DMS153 (cell line): ENCODE measurements at regions not wholly inside any gene's neighbourhood (a gene's known extent, or its start where the extent isn't known, plus 50 kb on each side); places are given as distances from the start of the nearest gene placed in this dataset.

Source experiments
- DNase-seq: peaks from one replicate; lab custom pipeline; 2025; lab: John Stamatoyannopoulos, UW

DNA sequence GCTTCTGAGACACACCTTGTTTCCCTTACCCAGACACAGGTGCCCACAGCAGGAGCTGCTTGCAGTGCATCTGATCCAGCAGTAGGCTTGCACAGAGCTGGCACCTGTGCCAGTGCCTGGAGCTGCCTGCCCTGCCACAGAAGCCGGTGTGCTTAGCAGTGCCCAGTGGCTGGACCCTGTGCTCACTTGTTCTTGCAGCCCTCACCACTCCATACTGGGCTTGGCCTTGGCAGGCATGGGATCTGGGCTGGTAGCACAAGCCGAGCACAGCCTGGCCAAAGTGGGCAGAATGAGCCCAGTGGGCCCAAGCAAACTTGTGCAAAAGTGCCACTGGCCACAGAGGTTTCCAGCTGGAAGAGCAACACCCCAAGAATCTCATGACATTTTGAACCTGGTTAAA, 1950.4 kb downstream of the SUCLG1 start:
- no peak for DNase-seq

DNA sequence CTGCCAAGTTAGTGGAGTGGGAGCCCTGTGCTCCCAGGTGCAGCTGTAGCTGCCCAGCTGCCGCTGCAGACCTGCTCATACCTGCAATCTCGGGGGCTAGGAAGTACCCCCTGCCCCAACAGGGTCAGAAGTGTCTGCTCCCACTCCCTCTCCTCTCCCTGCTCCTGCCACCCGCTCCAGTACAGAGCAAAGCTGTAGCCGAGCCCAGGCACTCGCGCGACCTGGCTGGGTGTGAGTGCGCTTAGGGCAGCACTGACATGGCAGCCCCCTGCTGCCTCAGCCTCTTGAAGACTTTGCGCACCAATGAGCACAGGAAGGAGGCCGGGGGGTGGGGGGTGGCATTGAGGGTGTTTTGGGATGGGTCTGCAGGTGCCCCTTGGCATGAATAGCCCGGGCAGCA, 1951.4 kb downstream of the SUCLG1 start:
- no peak for DNase-seq

DNA sequence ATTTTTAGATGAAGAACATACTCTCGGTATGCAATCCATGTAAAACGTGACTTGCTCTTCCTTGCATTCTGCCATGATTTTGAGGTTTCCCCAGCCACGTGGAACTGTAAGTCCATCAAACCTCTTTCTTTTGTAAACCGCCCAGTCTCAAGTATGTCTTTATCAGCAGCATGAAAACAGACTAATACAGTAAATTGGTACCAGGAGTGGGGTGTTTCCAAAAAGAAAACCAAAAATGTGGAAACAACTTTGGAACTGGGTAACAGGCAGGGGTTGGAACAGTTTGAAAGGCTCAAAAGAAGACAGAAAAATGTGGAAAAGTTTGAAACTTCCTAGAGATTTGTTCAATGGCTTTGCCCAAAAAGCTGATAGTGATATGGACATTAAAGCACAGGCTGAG, 1957.9 kb downstream of the SUCLG1 start:
- DNase-seq = no peak

DNA sequence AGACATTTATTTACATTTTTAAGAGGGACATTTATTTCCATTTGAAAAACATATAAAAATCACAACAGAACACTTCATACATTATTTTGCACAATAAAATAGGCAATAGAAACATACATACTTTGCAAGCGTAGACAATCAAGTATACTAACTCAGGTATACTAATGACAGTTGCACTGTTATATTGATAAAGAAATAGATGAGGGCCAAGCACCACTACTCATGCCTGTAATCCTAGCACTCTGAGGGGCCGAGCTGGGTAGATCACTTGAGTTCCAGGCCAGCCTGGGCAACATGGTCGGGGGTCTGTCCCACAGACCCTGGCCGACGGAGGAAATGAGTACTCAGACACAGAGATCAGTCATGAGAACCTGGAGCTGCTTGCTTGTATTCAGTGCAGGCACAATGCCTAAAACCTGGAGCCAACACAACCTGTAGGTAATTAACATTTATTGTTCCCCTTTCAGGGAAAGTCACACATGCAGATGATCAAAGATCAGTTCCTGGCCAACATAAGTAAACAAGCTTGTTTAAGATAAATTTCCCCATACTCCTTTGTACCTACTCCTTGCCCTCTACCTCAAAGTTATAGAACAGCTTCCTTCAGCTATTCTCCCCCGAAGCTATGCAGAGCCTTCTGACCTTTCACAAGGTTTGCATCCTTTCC, 1960.2 kb downstream of the SUCLG1 start:
- DNase-seq = no peak

DNA sequence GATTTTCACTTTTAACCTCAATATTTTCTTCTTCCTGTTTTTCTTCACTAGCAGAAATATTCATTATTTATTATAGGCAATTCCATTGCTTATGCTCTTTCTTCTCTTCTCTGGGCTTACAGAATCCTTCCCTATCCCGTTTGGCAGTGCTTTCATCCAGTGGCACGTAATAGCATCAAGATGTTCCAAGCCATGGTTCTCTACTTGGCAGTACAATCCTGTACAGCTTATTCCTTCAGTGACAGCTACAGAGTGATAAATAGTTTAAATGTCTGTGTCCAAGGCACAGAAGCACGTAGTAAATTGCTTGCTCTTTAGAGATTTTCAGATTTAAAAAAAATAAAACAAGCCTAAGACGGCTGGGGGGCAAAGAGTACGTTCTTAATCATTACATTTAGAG, 1964.3 kb downstream of the SUCLG1 start:
- DNase-seq = no peak

DNA sequence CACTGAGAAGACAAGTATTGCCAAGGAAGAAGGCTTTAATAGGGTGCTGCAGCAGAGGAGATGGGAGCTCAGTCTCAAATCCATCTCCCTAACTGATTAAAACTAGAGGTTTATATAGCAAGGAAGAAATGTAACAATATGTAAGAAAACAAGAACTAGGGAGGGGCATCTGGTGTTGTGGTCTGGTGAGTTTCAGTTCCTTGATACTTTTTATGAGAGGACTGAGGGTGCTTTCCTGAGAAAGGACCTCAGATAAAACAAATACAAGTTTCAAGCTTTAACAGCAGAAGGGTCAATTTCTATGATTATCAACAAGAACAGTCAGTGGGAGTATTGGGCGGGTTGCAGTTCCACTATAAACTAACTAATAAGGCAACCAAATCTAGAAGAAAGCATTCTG, 1967.5 kb downstream of the SUCLG1 start:
- no peak for DNase-seq

DNA sequence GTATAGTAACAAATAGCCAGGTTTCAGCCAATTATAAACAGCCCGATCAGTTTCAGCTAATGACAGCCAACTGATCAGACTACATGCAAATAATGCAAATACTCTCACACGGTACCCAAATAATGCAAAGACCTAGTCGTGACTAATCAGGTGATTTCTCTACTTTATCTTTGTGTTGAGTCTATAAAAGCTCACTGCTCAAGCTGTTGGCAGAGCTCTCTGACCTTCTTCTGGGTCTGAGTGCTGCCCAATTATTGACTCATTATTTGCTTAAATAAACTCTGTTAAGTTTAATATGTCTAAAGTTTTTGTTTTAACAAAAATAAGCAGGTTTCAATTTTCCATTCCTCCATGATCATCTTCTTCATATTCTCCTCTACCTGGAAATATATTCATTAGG, 1971.7 kb downstream of the SUCLG1 start:
- no peak for DNase-seq

DNA sequence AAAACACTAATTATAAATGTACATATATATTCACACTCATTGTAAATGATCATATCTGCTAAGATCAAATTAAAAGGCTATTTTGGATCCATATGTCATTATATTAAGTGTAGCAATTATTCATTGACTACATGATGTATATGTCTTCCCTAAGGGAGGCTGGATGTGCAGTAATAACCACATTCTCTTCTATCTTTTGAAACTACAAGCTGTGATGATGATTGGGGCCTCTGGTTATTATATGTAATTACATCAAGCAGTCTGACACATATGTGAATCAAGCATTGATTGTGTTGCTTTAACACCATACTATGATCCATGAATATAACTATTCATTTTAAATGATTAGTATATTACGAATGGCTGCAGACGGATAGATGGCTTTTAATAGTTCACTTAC, 1973.4 kb downstream of the SUCLG1 start:
- DNase-seq = no peak

DNA sequence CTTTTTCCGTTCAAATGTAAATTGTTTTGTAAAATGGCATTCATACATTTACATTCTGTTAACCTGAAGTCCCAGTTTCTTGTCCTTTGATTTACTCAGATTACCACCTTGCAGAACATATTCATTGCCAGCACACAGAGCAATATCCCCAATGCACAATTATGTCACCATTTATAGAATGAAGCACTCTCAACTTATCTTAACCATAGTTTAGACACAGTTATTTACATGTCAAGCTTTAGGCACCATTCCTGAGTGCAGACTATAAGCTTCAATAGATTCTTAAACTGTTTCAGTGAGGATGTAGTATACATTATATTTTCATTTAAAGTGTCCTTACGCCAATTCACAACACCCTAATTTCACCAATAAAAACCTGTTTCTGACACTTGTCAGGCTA, 1977.9 kb downstream of the SUCLG1 start:
- DNase-seq = no peak

DNA sequence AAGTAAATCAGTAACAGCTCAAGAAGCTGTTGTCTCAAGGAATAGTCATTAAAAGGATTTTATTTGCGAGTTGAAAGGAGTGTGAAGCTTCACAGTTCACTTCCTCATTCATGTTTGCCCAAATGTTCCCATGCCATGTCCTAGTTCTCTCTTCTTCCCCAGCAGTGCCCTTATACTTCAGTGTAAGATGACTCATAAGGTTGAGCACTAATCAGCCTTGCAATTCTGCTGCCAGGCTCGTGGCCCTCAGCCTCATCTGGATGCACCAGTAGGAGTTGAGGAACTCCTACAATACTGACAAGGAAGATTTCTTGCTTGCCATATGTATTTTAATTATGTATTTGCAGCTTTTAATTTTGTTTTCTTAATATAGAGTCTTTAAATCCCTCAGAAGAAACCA, 1980.4 kb downstream of the SUCLG1 start:
- no peak for DNase-seq

DNA sequence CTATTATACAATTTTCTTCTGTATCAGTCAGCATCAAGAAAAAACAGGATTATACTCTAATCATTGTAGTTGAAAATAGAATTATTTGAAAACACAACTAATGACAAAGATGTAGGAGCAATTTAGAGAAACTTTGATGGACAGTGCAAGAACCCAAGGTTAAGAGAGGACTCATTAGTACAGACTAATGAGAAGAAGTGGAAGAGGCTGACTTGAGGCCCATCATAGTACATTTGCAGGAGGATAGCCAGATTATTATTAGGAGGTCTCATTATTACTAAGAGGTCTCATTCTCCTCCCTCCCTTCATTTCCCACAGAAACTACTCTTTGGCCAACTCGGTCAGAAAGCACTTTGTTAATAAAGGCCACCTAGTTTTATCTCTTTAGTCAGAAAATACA, 1983.0 kb downstream of the SUCLG1 start:
- DNase-seq = no peak

DNA sequence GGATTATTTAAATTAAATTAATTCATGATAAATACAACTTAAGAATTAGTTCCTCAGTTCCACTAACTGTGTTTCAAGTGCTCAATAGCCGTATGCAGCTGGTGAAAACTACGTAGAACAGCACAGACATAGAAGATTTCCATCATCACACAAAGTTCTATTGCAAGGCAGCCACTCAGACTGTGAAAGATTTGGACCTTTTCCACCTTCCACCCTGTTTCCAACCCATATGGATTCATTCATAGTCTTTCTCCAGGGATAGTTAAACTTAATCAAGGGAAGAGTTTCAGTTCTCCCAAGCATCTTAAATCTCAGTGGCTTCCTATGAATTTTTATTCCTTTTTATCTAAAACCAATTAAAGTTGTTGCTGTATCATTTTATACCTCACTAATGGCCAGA, 2030.8 kb downstream of the SUCLG1 start:
- DNase-seq = no peak

DNA sequence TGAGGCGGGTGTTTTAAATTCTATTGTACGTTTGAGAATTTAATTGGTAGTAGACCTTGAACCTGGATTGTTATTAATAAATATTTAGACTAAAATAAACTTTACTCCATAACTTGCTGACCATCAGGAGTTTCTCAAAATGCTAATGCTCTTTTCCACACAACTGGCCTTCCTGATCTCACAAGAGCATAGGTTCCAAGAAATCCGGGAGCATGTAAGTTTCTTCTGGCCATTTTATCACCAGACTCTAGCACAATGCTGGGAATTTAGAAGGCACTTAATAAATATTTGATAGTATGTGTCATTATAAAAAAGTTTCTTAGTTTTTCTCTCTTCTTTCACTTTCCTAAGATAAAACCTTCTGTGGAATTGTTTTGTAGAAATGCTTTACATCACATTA, 2047.1 kb downstream of the SUCLG1 start:
- no peak for DNase-seq

DNA sequence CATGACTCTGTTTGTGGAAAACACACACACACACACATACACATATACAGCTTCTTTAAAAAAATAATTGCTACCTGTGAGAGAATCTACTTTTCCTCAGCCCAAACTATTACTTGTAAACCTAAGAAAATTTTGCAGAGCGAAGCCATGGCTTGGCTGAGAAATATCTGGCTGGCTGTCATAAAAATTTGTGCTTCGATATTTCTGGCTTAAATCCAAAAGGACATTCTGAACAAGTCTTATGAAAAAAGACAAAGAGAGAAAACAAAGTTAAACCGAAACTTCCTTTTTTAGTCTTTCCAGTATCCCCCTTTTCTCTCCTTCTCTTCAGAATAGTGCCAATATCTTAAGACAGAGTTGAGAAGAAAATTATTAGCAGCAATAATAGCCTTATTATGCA, 2048.0 kb downstream of the SUCLG1 start:
- DNase-seq = no peak

DNA sequence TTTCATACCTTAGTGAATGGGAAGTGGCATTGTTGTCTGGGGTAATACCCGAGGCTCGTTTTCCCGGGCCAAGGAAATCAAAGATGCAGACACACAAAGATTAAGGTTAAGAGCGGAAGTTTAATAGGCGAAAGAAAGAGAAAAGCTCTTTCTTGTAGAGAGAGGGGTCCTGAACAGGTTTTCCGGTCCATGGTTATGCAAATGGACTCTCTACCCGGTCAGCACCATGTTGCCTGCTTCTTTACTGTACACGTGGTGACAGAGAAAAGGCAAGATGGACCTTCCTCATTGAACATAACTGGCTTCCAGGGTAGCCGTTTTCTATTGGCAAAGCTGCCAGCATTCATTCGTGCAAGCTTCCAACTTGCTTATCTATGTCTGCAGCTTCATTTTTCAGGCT, 2063.5 kb downstream of the SUCLG1 start:
- no peak for DNase-seq

DNA sequence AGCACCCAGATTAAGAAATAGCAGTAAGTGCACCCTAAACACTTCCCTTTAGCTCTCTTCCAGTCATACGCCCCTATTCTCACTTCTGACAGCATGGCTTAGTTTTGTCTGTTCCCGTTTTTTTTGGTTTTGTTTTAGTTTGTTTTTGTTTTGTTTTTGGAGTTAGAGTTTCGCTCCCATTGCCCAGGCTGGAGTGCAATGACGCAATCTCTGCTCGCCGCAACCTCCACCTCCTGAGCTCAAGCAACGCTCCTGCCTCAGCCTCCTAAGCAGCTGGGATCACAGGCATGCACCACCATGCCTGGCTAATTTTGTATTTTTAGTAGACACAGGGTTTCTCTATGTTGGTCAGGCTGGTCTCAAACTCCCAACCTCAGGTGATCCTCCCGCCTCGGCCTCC, 2067.7 kb downstream of the SUCLG1 start:
- DNase-seq = no peak

DNA sequence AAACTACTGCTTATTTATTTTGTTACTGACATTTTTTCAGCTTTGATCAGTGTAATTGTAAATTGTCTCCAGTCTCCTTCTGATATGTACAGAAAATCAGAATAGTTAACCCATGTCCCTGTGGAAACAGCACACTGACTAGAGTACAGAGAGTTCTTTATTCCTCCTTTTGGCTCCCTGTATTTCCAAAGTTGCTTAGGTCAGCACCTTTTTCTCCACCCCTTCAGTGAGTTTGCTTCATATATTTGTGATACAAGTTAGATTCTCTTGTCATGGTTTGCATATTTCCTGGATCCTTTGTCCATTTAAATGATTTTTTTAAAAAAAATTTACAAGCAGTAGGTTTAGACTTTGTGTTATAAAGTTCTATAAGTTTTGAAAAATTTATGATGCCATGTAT, 2051.1 kb upstream of the LRRTM1 start:
- DNase-seq = no peak

DNA sequence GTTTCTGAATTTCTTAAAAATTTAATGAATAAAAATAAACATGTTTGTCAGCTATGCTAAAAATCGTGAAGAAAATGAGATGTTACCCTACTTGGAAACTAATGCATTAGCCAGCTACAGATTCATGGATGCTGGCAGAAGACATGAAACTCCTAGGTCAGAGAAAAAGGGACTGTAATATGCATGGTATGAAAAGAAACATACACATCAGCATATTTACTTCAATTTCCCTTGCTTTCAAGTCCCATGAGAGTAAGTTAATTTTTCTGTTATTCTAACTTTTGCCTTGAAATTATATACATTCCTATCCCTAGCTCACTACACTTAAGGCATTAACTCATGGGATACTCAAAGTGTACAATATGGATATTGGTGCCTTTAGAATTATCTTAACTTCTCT, 2041.4 kb upstream of the LRRTM1 start:
- DNase-seq = no peak

DNA sequence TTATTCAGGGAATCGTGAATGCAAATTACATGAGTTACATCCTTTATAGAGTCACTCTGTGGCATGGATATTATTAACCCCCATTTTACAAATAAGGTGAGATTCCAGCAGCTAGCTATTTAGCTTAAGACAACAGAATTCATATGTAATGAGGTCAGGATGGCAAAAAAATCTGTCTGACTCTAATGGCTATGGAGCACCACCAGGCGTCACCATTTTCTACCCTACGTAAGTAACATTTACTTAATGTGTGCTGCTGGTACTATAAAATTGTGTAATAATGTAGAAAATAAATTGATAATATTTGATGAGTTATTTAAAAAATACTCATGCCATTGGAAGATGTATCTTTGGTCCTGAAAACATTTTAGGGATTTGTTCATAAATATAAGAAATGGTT, 2040.1 kb upstream of the LRRTM1 start:
- DNase-seq = peak; percentile 0

DNA sequence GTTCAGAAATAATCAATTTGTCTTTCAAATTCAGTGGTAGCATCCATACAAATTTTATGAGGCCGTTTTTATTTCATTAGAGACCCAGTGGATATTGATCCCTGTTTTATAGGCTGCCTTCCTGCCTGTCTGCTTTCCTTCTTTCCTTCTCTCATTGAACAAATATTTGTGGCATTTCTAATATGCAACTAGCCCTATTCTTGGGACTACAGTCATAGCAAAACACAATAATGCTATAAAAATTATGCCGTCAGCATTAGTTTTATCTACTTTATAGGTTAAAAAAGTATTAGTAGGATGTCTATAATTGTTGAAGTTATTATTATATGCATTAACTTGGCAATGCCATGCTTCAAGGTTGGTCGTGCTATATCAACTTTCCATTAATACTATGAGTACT, 2037.8 kb upstream of the LRRTM1 start:
- no peak for DNase-seq

DNA sequence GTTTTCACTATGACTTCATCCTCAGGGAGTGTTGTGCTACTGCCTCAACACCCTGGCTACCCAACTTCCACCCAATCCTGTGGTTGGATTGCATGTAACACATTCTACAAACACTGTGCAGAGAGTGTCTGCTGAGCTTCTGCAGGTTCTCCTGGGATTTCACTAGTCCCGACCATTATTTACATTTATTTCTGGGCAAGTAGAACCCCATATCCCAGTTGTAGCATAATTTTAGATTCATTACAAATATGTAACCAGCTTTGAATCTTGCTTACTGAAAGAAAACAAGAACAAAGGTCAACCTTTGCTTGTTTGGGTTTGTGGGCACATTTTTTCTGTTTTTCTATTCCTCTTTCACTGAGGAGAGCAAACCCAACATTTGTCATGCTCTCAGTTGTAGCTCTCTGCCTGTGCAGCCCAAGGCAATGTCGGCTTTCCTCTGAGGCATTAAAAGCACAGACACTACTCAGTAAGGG, 2036.1 kb upstream of the LRRTM1 start:
- DNase-seq = no peak

DNA sequence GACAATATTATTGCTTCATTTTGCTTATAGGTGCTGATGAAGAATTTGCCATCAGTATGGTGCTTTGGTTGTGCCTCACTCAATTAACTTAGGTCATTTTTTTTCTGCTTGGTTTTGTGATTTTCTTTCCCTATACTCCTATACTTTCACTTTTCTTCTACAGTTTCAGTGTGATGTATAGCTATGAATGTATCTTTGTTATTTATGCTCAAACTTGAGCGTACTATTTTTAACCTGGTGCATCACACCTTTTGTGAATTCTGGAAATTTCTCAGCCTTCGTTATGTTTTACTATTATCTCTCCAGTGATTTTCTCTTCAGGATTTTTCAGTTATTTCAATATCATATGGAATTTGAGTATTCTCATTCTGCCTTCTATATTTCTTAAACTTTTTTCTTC, 2035.3 kb upstream of the LRRTM1 start:
- DNase-seq = no peak

DNA sequence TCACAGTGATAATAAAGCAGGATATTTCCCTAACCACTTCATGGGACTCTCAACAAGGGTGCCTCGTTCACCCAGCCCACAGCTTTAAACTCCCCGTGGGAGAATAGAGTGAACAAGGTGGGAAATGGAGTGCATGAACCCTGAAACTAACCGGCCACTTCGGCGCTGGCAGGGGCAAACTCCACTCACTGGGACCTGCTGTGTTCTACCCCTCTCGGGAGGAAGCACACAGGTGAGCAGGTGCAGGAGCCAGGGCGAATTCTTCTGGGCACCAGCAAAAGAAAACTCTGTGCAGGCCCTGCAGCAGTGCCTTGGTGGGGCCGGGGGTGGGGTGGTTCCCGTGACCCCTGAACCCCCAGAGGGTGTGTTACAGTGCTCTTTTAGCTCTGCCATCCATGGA, 2029.1 kb upstream of the LRRTM1 start:
- DNase-seq = no peak

DNA sequence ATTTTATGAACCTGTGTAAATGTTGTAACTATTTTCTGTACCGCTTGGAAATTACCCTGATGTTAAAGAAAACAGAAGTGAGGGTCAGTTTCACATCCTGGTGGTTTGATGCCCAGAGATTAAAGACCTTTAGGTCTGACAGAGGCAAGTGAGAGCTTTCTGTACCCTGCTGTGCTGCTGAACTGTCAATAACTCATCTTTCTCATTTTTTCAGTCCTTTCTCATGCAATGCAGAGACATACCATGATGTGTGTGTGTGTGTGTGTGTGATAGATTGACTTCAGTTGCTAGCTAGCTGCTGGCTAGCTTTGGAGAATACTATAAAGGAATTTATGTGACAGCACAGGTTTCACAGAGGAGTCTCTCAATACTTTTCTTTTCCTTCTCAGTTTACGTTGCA, 2025.6 kb upstream of the LRRTM1 start:
- DNase-seq = no peak
